ENCODE measurements at regions not wholly inside any gene's neighbourhood (a gene's known extent, or its start where the extent isn't known, plus 50 kb on each side); places are given as distances from the start of the nearest gene placed in this dataset.

- TF ChIP-seq CTCF (IDR thresholded peaks at IDR 0.05; ENCODE audit: low read length) (no peak), EZH2 (IDR thresholded peaks at IDR 0.05; ENCODE audit: borderline replicate concordance, low read length) (no peak)
These were observed 185.7 kb downstream of the KCNRG start for GRCh38 chr13:50200988-50201387.

Data from OCI-LY1 (cell line).